ENCODE measurements at regions not wholly inside any gene's neighbourhood (a gene's known extent, or its start where the extent isn't known, plus 50 kb on each side); places are given as distances from the start of the nearest gene placed in this dataset.
"Not testable (repeated sequence)": the region's sequence is repeated elsewhere in the genome, so short reads cannot be mapped to it uniquely, and the experiment has no call there.

GRCh38 chr1:204013052-204013451, 59.9 kb upstream of the SOX13 start:
- Histone ChIP-seq H3K4me3 (ENCODE audit: low read depth, low read length) (no peak overlapping the region), H3K36me3 (ENCODE audit: insufficient read depth) (no peaks in the 10 kb centered on the region), H3K4me1 (ENCODE audit: insufficient read depth) (no peaks in the 10 kb centered on the region), H3K27ac (ENCODE audit: low read depth) (no peak overlapping the region)
- 60% methylated on average over 8 of the region's 8 CpGs for WGBS
- no peak for DNase-seq (ENCODE audit: extremely low spot score)

GRCh38 chr1:204014336-204014735, 58.6 kb upstream of the SOX13 start:
- Histone ChIP-seq H3K27ac (ENCODE audit: low read depth) (no peak overlapping the region), H3K36me3 (ENCODE audit: insufficient read depth) (no peaks in the 10 kb centered on the region), H3K4me3 (ENCODE audit: low read depth, low read length) (no peak overlapping the region), H3K4me1 (ENCODE audit: insufficient read depth) (no peaks in the 10 kb centered on the region)
- 92% methylated on average over 3 of the region's 3 CpGs for WGBS
- DNase-seq (ENCODE audit: extremely low spot score) = no peak

GRCh38 chr1:204014961-204015360, 58.0 kb upstream of the SOX13 start:
- H3K27ac ChIP-seq (ENCODE audit: low read depth); H3K36me3 ChIP-seq (ENCODE audit: insufficient read depth): not testable (repeated sequence)
- WGBS = 93% methylated on average over 8 of the region's 8 CpGs

GRCh38 chr1:204017032-204017431, 55.9 kb upstream of the SOX13 start:
- DNase-seq (ENCODE audit: extremely low spot score) = no peak
- no peaks in the 10 kb centered on the region for H3K4me1 ChIP-seq (ENCODE audit: insufficient read depth)
- no peak overlapping the region for H3K4me3 ChIP-seq (ENCODE audit: low read depth, low read length)
- 44% methylated on average over 1 of the region's 1 CpG for WGBS
- H3K36me3 ChIP-seq (ENCODE audit: insufficient read depth) = no peaks in the 10 kb centered on the region
- H3K27ac ChIP-seq (ENCODE audit: low read depth) = no peak overlapping the region

More at GRCh38 chr1:204014961-204015360, 58.0 kb upstream of the SOX13 start:
- H3K4me1 ChIP-seq (ENCODE audit: insufficient read depth); H3K4me3 ChIP-seq (ENCODE audit: low read depth, low read length); DNase-seq (ENCODE audit: extremely low spot score): not testable (repeated sequence)

DNA sequence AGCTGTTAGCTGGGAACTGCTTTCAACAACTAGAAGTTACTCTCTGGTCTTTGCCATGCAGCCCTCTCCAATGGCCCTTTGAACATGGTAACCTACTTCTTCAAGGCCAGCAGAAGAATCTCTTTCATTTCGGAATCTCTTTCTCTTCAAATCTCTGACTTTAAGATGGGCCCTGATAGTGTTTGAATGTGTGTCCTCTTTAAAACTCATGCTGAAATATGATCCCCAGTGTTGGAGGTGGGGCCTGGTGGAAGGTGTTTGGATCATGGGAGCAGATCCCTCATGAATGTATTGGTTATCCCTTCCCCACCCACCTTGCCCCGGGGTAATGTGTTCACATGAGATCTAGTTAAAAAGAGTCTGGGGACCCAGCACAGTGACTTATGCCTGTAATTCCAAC, 54.5 kb upstream of the SOX13 start:
- H3K4me3 ChIP-seq (ENCODE audit: low read depth, low read length) = no peak overlapping the region
- H3K27ac ChIP-seq (ENCODE audit: low read depth) = no peak overlapping the region
- H3K36me3 ChIP-seq (ENCODE audit: insufficient read depth) = no peaks in the 10 kb centered on the region
- 47% methylated on average over 2 of the region's 2 CpGs for WGBS
- no peak for DNase-seq (ENCODE audit: extremely low spot score)
- no peaks in the 10 kb centered on the region for H3K4me1 ChIP-seq (ENCODE audit: insufficient read depth)
